Naive thymus-derived CD4-positive, alpha-beta T cell (primary cell): ENCODE measurements at regions not wholly inside any gene's neighbourhood (a gene's known extent, or its start where the extent isn't known, plus 50 kb on each side); places are given as distances from the start of the nearest gene placed in this dataset.

Experiments
- ATAC-seq: fragments of 150-1000 bp; cut with Tn5 transposase; 2 replicates; pipeline ENCODE4 v1.10.0; 2021; ENCODE audit warnings: mild to moderate bottlenecking, moderate library complexity
- CTCF ChIA-PET: fragments of 350-600 bp; sonication (Branson Sonifier 250); formaldehyde crosslinking; loops from one replicate; lab custom pipeline; 2021; ENCODE audit warnings: antibody characterized with exemption; lab: Charles Lee
- POLR2A ChIA-PET: fragments of 350-600 bp; sonication (Branson Sonifier 250); formaldehyde crosslinking; loops from one replicate; lab custom pipeline; 2021; ENCODE audit warnings: antibody characterized with exemption, inconsistent platforms; lab: Charles Lee
- DNase-seq, 9 donors: peaks; one replicate each; pipeline versions ENCODE4 v3.0.0 to v3.0.0-alpha.2; 2020 to 2022; ENCODE audit warnings: mixed read lengths in 1 of 9
- H3K27ac ChIP-seq: one replicate; pipeline ENCODE4 v1.7.0; 2013; ENCODE audit warnings: mild to moderate bottlenecking, low read depth, low read length, moderate library complexity
- H3K27me3 ChIP-seq, 2 donors: one replicate each; pipeline ENCODE4 v1.7.0; 2013; ENCODE audit warnings: low read length in 2 of 2, mild to moderate bottlenecking in 2 of 2, moderate library complexity in 2 of 2; ENCODE audit not compliant: control insufficient read depth in 2 of 2, insufficient read depth in 2 of 2
- H3K36me3 ChIP-seq, 3 experiments: 1 replicate in 2 of 3; 2 replicates in 1 of 3; pipeline ENCODE4 v1.7.0; 2013; ENCODE audit warnings: low read length in 3 of 3, mild to moderate bottlenecking in 3 of 3, moderate library complexity in 1 of 3; ENCODE audit not compliant: insufficient read depth in 3 of 3, control insufficient read depth in 2 of 3
- H3K4me1 ChIP-seq, 2 donors: one replicate each; pipeline ENCODE4 v1.7.0; 2013; ENCODE audit warnings: low read length in 2 of 2, mild to moderate bottlenecking in 2 of 2, moderate library complexity in 1 of 2; ENCODE audit not compliant: control insufficient read depth in 2 of 2, insufficient read depth in 2 of 2
- H3K4me3 ChIP-seq: 2 replicates; pipeline ENCODE4 v1.7.0; 2013; ENCODE audit warnings: mild to moderate bottlenecking, low read length
- H3K9me3 ChIP-seq, 3 experiments: 1 replicate in 2 of 3; 2 replicates in 1 of 3; pipeline ENCODE4 v1.7.0; 2013; ENCODE audit warnings: low read length in 3 of 3; ENCODE audit not compliant: control insufficient read depth in 2 of 3
- H3K27ac Mint-ChIP-seq, 9 donors: one replicate each; pipeline ENCODE4 v1.8.0; 2020 to 2022; ENCODE audit warnings: mixed read lengths in 9 of 9, mild to moderate bottlenecking in 8 of 9, moderate library complexity in 5 of 9, inconsistent platforms in 2 of 9
- H3K27me3 Mint-ChIP-seq, 5 donors: one replicate each; pipeline ENCODE4 v1.8.0; 2021 to 2022; ENCODE audit warnings: mixed read lengths in 5 of 5, mild to moderate bottlenecking in 1 of 5
- H3K36me3 Mint-ChIP-seq, 5 donors: one replicate each; pipeline ENCODE4 v1.8.0; 2020 to 2022; ENCODE audit warnings: mixed read lengths in 5 of 5, mild to moderate bottlenecking in 3 of 5, inconsistent platforms in 1 of 5
- H3K4me1 Mint-ChIP-seq, 7 donors: one replicate each; pipeline ENCODE4 v1.8.0; 2020 to 2022; ENCODE audit warnings: mixed read lengths in 7 of 7, mild to moderate bottlenecking in 3 of 7, inconsistent platforms in 1 of 7
- H3K4me3 Mint-ChIP-seq, 10 donors: one replicate each; pipeline ENCODE4 v1.8.0; 2020 to 2022; ENCODE audit warnings: mild to moderate bottlenecking in 10 of 10, mixed read lengths in 10 of 10, moderate library complexity in 6 of 10, inconsistent platforms in 2 of 10
- H3K9me3 Mint-ChIP-seq, 11 donors: one replicate each; pipeline ENCODE4 v1.8.0; 2020 to 2022; ENCODE audit warnings: mixed read lengths in 11 of 11, mild to moderate bottlenecking in 4 of 11, inconsistent platforms in 1 of 11, moderate library complexity in 1 of 11
- intact Hi-C, 2 donors: fragments of 100-400 bp; cut with micrococcal nuclease; formaldehyde crosslinking; loops; one replicate each; pipeline ENCODE4 v1.15.1; 2023

GRCh38 chr5:124648902-124649467, 97.5 kb downstream of the ZNF608 start:
- Histone ChIP-seq H3K4me3 (no peak overlapping the region), H3K27me3 (peaks cover 0 to 12% of the 10 kb centered on the region in 2 donors), H3K9me3 (no peaks in the 10 kb centered on the region), H3K36me3 (no peaks in the 10 kb centered on the region), H3K27ac (no peak overlapping the region), H3K4me1 (peaks cover 4 to 21% of the 10 kb centered on the region in 2 donors)
- peak overlapping the region in 5 of 9 donors; percentile 5 to 94 (median 83) for H3K27ac Mint-ChIP-seq
- H3K4me3 Mint-ChIP-seq: peak overlapping the region in 7 of 10 donors; percentile 6 to 84 (median 66)
- peaks cover 0 to 8% (median 3%) of the 10 kb centered on the region in 11 donors for H3K9me3 Mint-ChIP-seq
- ATAC-seq (no peak), DNase-seq (no peak)
- ChIA-PET POLR2A (no interaction called here), CTCF (no interaction called here)
- H3K36me3 Mint-ChIP-seq: peaks cover 0 to 9% (median 4%) of the 10 kb centered on the region in 5 donors
- peaks cover 11 to 54% (median 40%) of the 10 kb centered on the region in 5 donors for H3K27me3 Mint-ChIP-seq
- peaks cover 14 to 47% (median 34%) of the 10 kb centered on the region in 7 donors for H3K4me1 Mint-ChIP-seq
- intact Hi-C loops: loop anchor here in 1 of 2 donors (10.0 kb wide), 1 partner anchor 96 kb away; the partner anchor contains the start of gene ZNF608

- ChIA-PET CTCF (no interaction called here), POLR2A (no interaction called here)
- Mint-ChIP-seq H3K27me3 (peaks cover 19 to 57% (median 46%) of the 10 kb centered on the region in 5 donors), H3K4me1 (peaks cover 14 to 44% (median 31%) of the 10 kb centered on the region in 7 donors), H3K9me3 (peaks cover 0 to 11% (median 1%) of the 10 kb centered on the region in 11 donors), H3K4me3 (peak overlapping the region in 1 of 10 donors; percentile 23), H3K36me3 (peaks cover 0 to 9% (median 1%) of the 10 kb centered on the region in 5 donors), H3K27ac (peak overlapping the region in 1 of 9 donors; percentile 36)
- Histone ChIP-seq H3K9me3 (no peaks in the 10 kb centered on the region), H3K27me3 (peaks cover 0 to 6% of the 10 kb centered on the region in 2 donors), H3K4me1 (peaks cover 4 to 21% of the 10 kb centered on the region in 2 donors), H3K36me3 (no peaks in the 10 kb centered on the region), H3K27ac (no peak overlapping the region), H3K4me3 (no peak overlapping the region)
- no peak for DNase-seq
- no peak for ATAC-seq
- intact Hi-C loops: loop anchor here in 1 of 2 donors (10.0 kb wide), 1 partner anchor 97 kb away; the partner anchor contains the start of gene ZNF608
Observed at GRCh38 chr5:124647352-124647751, 99.1 kb downstream of the ZNF608 start.

- H3K9me3 Mint-ChIP-seq: peaks cover 0 to 18% (median 3%) of the 10 kb centered on the region in 11 donors
- intact Hi-C loops: loop anchor here in 1 of 2 donors (10.0 kb wide), 1 partner anchor 99 kb away; the partner anchor contains the start of gene ZNF608
- Histone ChIP-seq H3K36me3 (no peaks in the 10 kb centered on the region), H3K27me3 (no peaks in the 10 kb centered on the region), H3K4me1 (peaks cover 0 to 14% of the 10 kb centered on the region in 2 donors), H3K27ac (no peak overlapping the region), H3K9me3 (no peaks in the 10 kb centered on the region), H3K4me3 (no peak overlapping the region)
- peaks cover 0 to 5% (median 0%) of the 10 kb centered on the region in 5 donors for H3K36me3 Mint-ChIP-seq
- H3K27ac Mint-ChIP-seq: no peak overlapping the region
- CTCF ChIA-PET: no interaction called here
- ATAC-seq: no peak
- POLR2A ChIA-PET: no interaction called here
- no peak for DNase-seq
- H3K4me1 Mint-ChIP-seq: peaks cover 4 to 28% (median 25%) of the 10 kb centered on the region in 7 donors
- H3K27me3 Mint-ChIP-seq: peaks cover 28 to 69% (median 44%) of the 10 kb centered on the region in 5 donors
- no peak overlapping the region for H3K4me3 Mint-ChIP-seq
Observed at GRCh38 chr5:124645396-124645795, 101.0 kb downstream of the ZNF608 start.

GRCh38 chr5:124644582-124644981, 101.9 kb downstream of the ZNF608 start:
- H3K4me3 Mint-ChIP-seq: no peak overlapping the region
- H3K36me3 Mint-ChIP-seq: peaks cover 0 to 2% (median 0%) of the 10 kb centered on the region in 5 donors
- ATAC-seq: no peak
- H3K9me3 Mint-ChIP-seq: peaks cover 0 to 19% (median 3%) of the 10 kb centered on the region in 11 donors
- H3K4me1 Mint-ChIP-seq: peaks cover 4 to 20% (median 17%) of the 10 kb centered on the region in 7 donors
- Histone ChIP-seq H3K4me1 (peaks cover 0 to 14% of the 10 kb centered on the region in 2 donors), H3K27me3 (no peaks in the 10 kb centered on the region), H3K4me3 (no peak overlapping the region), H3K9me3 (no peaks in the 10 kb centered on the region), H3K36me3 (no peaks in the 10 kb centered on the region), H3K27ac (no peak overlapping the region)
- peaks cover 25 to 70% (median 44%) of the 10 kb centered on the region in 5 donors for H3K27me3 Mint-ChIP-seq
- DNase-seq: no peak
- POLR2A ChIA-PET: no interaction called here
- H3K27ac Mint-ChIP-seq: no peak overlapping the region
- intact Hi-C loops: loop anchor here in 1 of 2 donors (10.0 kb wide), 1 partner anchor 100 kb away; the partner anchor contains the start of gene ZNF608
- CTCF ChIA-PET: no interaction called here

- CTCF ChIA-PET: no interaction called here
- Mint-ChIP-seq H3K4me1 (peaks cover 4 to 15% (median 12%) of the 10 kb centered on the region in 7 donors), H3K27me3 (peaks cover 27 to 75% (median 47%) of the 10 kb centered on the region in 5 donors), H3K9me3 (peaks cover 0 to 17% (median 2%) of the 10 kb centered on the region in 11 donors), H3K27ac (no peak overlapping the region), H3K36me3 (peaks cover 0 to 1% (median 0%) of the 10 kb centered on the region in 5 donors), H3K4me3 (no peak overlapping the region)
- no peak overlapping the region for H3K4me3 ChIP-seq
- ATAC-seq (no peak), DNase-seq (no peak)
- POLR2A ChIA-PET: no interaction called here
- no peaks in the 10 kb centered on the region for H3K36me3 ChIP-seq
- no peaks in the 10 kb centered on the region for H3K9me3 ChIP-seq
- no peaks in the 10 kb centered on the region for H3K27me3 ChIP-seq
- intact Hi-C loops: loop anchor here in 1 of 2 donors (10.0 kb wide), 1 partner anchor 101 kb away; the partner anchor contains the start of gene ZNF608
- H3K4me1 ChIP-seq: peaks cover 0 to 10% of the 10 kb centered on the region in 2 donors
- H3K27ac ChIP-seq: no peak overlapping the region
Observed at GRCh38 chr5:124644138-124644537, 102.3 kb downstream of the ZNF608 start.

GRCh38 chr5:124643336-124643735, 103.1 kb downstream of the ZNF608 start:
- H3K36me3 Mint-ChIP-seq: peaks cover 0 to 1% (median 0%) of the 10 kb centered on the region in 5 donors
- H3K9me3 Mint-ChIP-seq: peaks cover 0 to 17% (median 2%) of the 10 kb centered on the region in 11 donors
- Histone ChIP-seq H3K9me3 (no peaks in the 10 kb centered on the region), H3K4me3 (no peak overlapping the region), H3K36me3 (no peaks in the 10 kb centered on the region), H3K27me3 (no peaks in the 10 kb centered on the region), H3K4me1 (peaks cover 0 to 2% of the 10 kb centered on the region in 2 donors), H3K27ac (no peak overlapping the region)
- ChIA-PET CTCF (no interaction called here), POLR2A (no interaction called here)
- ATAC-seq (no peak), DNase-seq (no peak)
- peaks cover 2 to 9% (median 6%) of the 10 kb centered on the region in 7 donors for H3K4me1 Mint-ChIP-seq
- intact Hi-C loops: loop anchor here in 1 of 2 donors (10.0 kb wide), 1 partner anchor 101 kb away; the partner anchor contains the start of gene ZNF608
- H3K27me3 Mint-ChIP-seq: peaks cover 29 to 75% (median 49%) of the 10 kb centered on the region in 5 donors
- no peak overlapping the region for H3K4me3 Mint-ChIP-seq
- no peak overlapping the region for H3K27ac Mint-ChIP-seq
